COLO829 (cell line): ENCODE measurements at regions not wholly inside any gene's neighbourhood (a gene's known extent, or its start where the extent isn't known, plus 50 kb on each side); places are given as distances from the start of the nearest gene placed in this dataset.
"Not testable (repeated sequence)": the region's sequence is repeated elsewhere in the genome, so short reads cannot be mapped to it uniquely, and the experiment has no call there.

ENCODE experiments used
- DNase-seq: peaks from one replicate; pipeline ENCODE4 v3.0.0; 2012; ENCODE audit warnings: low spot score

DNA sequence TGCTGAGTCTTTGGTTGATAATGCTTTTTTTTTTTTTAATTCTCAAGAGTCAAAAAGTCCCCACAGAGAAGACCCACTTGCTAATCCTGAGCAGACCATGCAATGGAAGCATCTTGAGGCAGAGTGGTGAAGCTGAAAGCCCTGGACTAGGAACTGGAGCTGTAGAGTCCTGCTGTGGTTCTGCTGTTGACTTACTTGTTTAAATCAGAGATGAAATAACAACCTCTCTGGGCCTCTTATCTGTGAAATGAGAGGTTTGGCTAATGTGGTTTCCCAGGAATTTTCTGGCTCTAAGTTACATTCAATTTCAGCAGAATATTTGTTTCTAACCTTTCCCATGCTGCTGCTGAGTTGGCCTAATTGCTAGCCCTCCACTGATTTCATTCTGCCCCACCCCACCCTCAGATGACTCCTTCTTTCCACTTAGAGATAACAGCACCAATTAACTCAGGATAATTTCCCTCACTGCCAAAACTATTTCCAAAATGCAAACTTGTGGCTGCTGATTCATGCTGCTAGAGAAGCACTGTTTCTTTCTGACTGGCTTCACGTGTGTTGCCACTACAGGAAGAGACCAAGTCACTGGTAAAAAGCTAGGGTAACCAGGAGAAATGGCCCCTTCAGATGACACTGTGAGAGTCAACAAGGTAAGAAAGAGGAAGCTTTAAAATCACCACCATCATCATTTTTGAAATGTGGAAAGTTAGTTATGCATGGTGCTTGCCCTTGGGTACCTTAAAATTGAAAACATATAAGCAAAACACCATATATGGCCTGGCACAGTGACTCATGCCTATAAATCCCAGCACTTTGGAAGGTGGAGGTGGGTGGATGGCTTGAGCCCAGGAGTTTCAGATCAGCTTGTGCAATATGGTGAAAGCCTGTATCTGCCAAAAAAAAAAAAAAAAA lies 326.4 kb downstream of the DCHS2 start:
- peak; percentile 18 for DNase-seq

DNA sequence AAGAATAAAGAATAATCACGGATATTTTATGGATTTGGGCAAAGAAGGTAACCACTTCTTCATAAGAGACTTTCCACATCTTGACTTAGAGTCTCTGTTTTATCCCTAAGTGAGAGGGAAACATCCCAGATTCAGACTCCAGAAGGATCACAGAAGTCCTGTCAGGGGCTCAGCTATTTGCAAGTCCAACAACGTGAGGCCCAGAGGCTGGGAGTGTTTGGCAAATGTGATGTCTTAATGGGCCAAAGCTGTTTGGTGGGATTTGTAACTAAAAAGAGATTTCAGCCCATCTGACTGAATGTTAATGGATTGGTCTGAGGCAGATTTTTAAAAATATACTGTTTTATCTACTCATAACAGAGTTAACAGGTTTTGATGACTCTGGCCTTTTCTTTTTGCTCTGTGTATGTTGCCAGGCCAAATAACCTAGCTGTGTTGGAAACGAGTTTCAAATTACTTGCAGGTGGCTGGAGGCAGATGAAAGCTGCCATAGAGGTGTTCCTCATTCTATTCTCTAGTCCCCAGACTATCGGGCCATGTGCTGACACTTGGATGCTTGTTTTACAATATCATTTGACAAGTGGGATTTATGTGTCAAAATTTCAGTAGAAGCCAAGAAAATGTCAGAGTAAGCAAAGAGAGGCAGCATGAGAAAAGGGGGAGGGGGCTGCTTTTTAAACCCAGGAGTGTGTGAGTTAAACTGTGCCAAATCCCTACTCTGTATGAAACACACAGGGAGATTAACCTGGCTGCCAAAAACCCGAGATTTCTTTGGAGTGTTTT lies 330.9 kb downstream of the DCHS2 start:
- no peak for DNase-seq

DNA sequence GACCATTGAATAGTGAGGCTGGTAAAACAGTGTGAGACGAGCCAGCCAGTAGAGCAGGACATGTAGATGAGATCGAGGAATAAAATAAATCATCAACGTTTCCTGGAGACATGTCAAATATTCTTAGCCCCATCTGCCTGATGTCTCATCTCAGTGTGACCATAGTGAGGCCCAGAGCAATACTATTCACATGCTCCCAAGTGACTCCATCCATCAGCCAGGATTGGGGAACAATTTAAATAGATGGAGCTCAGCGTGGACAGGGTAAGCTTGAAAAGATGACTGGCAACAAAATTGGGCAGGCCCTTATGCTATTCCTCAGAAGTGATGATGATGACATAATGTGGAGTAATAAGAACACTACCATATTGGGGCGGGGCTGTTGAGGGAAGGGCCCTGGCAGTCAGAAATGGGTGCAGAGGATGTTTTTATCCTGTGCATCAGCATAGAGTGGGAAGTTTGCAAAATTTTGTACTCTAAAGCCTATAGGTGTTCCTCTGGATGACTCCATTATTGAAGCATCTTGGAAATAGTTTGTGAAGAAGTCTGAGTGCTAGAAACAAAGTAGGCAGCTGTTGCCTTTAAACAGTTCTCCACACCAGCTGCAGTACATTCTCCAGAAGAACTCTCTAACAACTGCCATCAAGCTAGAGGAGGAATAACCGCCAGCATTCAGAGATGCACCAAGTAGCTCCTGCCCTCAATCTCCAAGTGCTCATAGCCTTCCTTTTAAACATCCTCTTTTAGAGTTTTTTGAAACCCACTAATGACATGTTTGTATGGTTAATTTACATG lies 333.0 kb downstream of the DCHS2 start:
- DNase-seq: no peak

DNA sequence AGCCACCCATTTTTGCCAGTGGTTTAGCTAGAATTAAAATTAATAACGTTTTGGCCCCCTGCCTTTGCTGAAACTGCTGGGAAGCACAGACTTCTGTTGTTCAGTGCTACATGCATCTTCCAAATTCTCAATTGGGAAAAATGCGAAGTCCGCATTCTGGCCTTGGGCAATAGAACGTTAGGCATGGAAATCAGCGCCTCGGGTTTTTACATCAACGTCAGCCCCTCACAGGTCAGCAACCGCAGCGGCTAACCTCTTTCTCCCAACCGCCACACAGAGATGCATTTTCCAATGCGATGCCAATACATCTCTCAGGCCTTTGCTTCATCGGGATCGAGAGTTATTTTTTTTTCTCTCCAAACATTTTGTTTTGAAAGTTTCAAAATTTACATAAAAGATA lies 339.1 kb downstream of the DCHS2 start:
- no peak for DNase-seq

DNA sequence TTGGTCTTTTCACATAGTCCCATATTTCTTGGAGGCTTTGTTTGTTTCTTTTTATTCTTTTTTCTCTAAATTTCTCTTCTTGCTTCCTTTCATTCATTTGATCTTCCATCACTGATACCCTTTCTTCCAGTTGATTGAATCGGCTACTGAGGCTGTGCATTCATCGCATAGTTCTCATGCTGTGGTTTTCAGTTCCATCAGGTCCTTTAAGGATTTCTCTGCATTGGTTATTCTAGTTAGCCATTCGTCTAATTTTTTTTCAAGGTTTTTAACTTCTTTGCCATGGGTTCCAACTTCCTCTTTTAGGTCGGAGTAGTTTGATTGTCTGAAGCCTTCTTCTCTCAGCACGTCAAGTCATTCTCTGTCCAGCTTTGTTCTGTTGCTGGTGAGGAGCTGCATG lies 342.4 kb downstream of the DCHS2 start:
- not testable (repeated sequence) for DNase-seq

DNA sequence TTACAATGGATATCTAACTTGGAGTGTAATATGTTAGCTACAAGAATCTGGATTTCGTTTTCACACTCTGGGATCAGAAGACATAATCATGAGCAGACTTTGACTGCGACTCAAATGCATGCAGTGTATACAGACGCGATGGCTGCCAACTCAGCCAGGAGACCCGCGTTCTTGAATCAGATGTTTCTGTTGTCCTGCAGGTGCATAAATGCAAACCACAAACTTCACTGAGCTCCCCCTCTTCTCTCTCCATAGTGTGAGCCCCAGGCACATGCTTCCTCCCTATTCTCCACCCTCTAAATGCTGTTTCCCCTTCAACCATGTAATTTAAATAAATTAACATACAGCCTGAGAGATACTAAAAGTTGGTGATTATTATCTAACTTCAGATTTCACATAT lies 347.9 kb downstream of the DCHS2 start:
- DNase-seq: no peak

DNA sequence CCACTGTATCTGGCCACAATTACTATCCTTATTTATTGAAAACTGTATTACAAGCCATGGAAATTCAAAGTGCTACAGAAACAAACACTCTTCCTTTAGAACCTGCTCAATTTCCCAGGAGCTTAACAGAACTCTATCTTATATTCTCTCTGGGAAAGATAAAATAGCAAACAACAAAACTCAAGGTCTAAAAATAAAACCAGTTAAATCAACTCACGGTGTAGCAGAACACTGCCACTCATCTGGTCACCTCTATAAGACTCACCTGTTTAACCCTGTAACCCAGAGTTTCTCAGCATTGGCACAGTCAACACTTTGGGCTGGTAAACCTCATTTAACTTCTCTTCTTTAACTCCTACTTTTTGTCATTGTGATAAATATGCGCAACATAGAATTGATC lies 348.9 kb downstream of the DCHS2 start:
- no peak for DNase-seq

DNA sequence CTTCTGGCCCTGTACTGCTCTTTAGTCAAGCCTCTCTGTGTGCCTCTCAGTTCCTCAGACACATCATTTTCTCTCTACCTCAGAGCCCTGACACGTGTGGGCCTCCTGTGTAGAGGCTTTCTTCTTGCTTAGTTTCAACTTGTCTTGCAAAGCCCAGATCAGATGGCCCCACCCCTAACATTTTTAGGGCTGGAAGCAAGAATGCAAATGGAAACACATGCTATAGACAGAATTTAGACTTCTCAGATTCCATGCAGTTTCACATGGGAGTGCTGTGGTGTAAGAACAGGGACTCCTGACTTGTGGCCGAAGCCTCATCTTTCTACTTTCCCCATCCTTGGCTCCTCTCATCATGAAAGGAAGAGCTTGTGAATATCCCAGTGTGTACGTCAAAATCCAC lies 350.7 kb downstream of the DCHS2 start:
- DNase-seq: no peak

DNA sequence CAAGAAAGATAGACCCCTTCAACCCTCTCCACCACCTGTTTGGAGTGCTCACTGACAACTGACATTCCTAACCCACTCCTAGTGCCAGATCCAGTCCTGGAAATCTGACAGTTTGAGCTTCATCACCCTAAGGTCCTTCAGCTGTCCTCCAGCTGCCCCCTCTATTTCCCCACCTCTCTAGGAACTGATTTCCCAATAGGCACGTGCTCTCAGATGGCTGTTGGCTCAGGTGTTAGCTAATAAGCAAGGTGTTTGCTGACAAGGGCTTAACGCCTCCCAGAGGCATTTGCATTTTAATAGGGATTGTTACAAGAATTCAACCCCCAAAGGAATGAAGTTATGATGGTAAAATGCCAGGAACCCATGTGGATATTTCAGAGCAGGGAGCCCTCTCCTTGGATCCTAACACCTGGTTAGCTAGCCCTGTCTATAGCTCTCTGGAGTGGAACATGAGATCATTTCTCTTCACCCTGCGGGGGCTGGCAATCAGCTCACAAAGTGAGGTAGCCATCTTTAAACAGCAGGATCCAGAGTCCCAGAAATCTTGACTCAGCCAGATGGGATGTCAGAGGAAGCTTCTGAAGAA lies 348.5 kb upstream of the SFRP2 start:
- no peak for DNase-seq

DNA sequence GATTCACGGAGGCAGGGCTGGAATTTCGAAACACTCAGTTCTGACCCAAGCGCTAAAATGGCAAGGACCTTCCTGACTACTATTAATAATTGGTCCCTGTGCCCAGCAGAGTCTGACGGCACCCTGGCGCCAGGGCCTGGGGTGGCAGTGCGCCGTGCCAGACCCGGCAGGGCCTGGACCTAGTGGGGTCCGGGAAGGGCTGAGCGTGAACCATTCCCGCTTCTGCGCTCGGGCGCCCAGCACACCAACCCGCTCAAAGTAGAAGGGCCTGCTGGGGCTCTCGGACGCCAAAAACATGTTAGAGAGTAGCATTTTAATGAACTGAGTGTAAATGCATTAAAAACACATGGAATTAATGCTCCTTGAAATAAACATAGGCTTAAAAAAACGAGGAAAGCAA lies 346.7 kb upstream of the SFRP2 start:
- no peak for DNase-seq

DNA sequence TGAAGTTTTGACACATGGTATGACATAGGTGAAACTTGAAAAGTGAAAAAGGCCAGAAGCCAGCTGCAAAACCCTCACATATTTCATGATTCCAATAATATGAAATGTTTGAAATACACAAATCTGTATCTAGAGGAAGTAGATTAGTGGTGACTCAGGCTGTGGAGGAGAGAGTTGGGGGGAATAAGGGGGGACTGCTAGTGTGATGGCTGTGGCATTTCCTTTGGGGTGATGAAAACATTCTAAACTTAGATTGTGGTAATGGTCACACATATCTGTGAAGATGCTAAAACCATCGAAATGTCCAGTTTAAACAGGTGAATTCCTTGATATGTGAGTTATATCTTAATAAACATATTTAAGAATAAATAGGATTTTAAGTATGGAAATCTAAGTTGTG lies 343.5 kb upstream of the SFRP2 start:
- no peak for DNase-seq

DNA sequence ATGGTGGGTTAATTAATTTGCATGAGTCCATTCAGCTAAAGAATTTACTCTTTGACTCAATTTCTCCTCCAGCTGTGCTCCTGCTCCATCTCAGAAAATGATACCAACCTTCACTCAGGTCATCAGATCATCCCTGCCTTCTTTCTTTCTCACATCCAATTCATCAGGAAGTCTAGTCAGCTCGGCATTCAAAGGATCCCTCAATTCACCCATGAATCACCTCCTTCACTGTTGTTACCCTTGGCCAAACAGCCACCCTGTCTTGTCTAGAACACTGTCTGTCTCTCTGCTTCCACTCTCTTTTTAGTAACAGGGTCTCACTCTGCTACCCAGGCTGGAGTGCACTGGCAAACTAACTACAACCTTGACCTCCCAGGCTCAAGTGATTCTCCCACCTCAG lies 337.4 kb upstream of the SFRP2 start:
- no peak for DNase-seq

DNA sequence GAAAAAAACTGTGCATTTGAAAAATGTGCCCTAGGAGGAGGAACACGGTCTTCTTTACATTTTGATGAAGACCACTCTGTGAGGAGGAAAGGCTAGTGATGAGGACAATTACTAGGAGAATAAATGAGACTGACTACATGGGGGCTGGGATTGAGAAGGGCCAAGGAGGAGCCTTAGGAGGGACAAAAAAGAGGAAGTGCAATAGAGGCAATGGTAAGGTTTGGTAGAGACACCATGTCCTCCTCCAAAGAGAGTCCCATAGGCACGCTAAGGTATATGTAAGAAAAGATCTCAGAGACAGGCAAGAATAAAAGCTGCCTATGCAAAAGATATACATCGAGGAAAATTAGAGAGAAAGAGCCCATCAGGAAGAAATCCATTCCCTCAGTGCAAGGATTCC lies 336.5 kb upstream of the SFRP2 start:
- DNase-seq: no peak

DNA sequence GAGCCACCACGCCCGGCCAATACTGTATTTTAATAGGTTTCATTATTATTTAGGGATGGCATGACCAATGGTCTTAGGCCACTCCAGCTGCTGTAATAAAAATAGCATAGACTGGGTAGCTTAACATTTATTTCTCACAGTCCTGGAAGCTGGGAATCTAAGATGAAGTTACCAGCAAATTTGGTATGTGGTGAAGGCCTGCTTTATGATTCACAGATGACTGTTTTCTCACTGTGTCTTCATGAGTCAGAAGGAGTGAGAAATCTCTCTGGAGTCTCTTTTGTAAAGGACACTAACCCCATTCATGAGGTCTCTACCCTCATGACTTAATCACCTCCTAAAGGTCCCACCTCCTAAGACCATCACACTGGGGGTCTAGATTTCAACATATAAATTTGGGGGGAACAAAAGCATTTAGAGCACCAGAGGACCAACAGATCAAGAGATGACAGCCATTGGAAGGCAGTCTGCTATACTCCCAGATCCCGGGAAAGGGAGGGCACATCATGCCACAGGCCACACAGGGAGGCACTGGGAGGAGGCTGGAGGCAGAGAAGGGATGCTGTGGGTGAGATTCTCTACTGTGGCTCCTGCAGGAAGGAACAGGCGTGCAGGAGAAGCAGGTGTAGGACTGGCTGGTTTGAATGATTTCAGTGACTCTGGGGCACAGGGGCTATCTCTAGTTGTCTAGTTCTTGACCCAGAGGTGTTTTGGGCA lies 335.8 kb upstream of the SFRP2 start:
- DNase-seq: peak; percentile 45

DNA sequence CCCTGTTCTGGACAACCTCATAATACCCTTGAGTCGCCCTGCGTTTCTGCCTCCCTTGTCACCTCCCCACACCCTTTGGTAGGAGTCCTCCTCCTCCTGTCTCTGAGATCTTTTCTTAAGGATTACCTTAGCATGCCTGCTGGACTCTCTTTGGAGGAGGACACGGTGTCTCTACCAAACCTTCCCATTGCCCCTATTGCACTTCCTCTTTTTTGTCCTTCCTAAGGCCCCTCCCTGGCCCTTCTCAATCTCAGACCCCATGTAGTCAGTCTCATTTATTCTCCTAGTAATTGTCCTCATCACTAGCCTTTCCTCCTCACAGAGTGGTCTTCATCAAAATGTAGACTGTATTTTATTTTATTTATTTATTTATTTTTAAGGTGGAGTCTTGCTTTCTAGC lies 335.0 kb upstream of the SFRP2 start:
- no peak for DNase-seq

DNA sequence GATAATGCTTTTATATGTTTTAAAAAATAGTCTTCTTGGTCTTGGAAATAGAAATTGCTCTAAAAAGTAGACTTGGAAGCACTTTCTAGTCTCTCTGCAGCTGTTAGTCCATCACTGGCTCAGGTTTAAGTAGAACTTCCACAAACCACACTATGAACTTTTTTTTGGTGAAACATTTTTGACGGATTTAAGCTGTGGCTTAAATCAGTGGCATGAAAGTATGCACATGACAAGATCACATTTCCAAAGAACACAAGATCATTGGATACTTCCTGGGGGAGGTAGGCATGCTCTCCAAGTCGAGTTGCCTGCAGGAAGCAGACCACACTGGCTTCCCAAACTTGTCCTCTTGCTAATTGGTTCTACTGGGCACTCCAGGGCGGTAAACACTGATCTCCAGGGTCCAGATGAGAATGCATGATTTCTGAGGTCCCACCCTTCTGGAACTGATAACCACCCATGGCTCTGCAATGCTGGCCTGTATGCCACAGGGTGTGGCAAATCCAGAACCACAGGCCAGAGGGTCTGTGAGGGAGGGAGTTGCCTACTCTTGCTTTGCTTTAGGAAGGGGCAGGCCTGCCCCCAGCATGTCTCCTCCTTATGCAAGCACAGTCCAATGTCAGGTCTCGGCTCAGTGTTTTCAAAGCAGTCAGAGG lies 331.9 kb upstream of the SFRP2 start:
- DNase-seq: no peak

DNA sequence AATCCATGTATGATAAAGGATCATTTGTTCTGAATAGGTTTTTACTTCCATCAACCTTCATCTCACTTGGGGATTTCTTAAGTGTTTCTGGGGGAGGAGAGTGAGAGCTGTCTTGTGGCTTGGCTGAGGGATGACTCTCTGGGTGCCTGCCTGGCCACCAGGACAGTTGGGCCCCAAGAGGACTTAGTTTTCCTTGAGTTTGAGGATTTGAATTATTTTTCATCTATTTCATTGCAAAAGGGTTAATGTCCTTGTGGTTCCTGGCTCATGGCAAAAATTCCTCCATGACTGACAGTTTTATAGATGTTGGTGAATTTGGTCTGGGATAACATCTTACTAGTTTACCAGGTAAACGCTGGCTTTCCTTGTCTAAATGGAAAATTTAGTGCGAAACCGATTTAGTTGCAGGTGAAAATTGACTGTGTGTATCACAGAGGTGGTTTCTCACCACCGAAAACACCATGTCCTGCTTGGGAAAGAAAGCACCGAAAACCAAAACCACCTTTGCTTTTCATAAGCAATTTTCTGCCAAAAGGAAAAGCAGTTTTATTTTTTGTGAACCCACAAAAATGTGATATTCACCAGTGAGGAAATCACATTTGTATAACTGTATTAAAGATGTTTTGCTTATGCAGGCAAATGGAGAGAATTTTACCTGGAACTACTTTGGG lies 331.3 kb upstream of the SFRP2 start:
- no peak for DNase-seq

DNA sequence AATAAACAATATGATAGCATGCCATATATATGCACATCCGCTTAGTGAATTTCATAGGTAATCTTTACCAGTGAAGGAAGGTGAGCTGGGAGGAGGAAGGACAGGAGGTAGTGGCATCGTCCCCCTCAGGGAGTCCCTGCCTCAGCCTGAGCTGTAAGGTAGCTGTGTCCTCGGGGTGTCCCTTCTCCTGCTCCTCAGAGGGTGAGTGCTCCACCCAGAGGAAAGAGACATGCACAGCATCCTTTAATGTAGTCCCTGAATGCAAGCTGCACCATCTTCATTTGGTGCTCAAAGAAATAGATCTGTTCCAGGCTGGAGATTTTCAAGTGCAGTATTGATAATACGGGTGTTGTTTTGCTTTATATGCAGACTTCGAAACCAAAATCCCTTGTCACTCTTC lies 330.4 kb upstream of the SFRP2 start:
- no peak for DNase-seq

DNA sequence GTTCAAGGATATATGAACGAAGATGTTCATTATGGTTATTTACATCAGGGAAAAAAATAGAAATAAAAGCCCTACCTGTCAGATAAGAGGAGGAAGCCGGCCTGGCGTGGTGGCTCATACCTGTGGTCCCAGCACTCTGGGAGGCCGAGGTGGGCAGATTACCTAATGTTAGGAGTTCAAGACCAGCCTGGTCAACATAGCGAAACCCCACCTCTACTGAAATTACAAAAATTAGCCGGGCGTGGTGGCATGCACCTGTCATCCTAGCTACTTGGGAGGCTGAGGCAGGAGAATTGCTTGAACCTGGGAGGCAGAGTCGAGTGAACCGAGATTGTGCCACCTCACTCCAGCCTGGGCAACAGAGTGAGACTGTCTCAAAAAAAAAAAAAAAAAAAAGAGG lies 328.8 kb upstream of the SFRP2 start:
- DNase-seq: not testable (repeated sequence)

DNA sequence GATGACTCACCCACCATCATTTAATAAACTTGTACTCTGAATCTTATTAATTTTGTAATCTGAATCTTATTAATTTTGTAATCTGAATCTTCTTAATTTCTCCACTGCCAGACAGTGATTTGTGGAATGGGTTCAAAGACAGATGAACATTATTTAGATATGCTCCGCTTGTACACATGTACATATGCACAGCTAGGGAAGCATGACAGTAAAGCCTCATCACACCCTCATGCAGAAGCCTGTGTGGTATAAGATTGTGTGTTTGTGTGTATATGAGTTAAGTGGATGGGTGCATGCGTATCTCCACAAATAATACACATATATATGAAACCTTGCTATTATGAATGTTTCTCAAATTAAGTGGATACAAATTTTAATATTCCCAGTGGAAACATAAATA lies 318.5 kb upstream of the SFRP2 start:
- DNase-seq: no peak
